Epithelial cell of proximal tubule (primary cell): ENCODE measurements at regions not wholly inside any gene's neighbourhood (a gene's known extent, or its start where the extent isn't known, plus 50 kb on each side); places are given as distances from the start of the nearest gene placed in this dataset.
A peak's percentile ranks its signal among the peaks of the same experiment; 100 is the strongest.
"Not testable (repeated sequence)": the region's sequence is repeated elsewhere in the genome, so short reads cannot be mapped to it uniquely, and the experiment has no call there.

Source experiments
- DNase-seq: peaks from one replicate; pipeline ENCODE4 v3.0.0-alpha.2; 2011; ENCODE audit warnings: low read depth
- H3K4me3 ChIP-seq: 2 replicates; pipeline ENCODE4 v1.5.1; 2011; ENCODE audit warnings: low read depth, mild to moderate bottlenecking, low read length
- TF ChIP-seq, protein P1 (sequence below): conservative IDR thresholded peaks from 2 replicates; pipeline ENCODE4 v1.5.1; 2012; ENCODE audit warnings: low read depth, mild to moderate bottlenecking, low read length

DNA sequence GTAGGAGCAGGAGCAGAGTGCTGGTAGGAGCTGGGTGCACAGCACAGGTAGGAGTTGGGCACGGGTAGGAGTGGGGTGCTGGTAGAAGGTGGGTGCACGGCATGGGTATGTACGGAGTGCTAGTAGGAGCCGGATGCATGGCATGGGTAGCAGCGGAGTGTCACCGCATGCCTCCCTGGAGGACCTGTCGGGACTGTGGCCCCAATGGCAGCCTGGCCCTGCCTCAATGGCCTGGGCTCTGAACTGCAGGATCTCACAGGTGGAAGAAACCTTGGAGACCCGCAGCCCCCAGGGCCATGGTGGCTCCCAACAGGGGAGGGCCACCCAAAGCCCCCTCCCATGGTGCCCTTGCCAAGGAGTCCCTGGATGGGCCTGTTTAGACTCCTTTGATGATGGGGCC, 1146.0 kb downstream of the UQCRFS1 start:
- TF ChIP-seq, protein P1, sequence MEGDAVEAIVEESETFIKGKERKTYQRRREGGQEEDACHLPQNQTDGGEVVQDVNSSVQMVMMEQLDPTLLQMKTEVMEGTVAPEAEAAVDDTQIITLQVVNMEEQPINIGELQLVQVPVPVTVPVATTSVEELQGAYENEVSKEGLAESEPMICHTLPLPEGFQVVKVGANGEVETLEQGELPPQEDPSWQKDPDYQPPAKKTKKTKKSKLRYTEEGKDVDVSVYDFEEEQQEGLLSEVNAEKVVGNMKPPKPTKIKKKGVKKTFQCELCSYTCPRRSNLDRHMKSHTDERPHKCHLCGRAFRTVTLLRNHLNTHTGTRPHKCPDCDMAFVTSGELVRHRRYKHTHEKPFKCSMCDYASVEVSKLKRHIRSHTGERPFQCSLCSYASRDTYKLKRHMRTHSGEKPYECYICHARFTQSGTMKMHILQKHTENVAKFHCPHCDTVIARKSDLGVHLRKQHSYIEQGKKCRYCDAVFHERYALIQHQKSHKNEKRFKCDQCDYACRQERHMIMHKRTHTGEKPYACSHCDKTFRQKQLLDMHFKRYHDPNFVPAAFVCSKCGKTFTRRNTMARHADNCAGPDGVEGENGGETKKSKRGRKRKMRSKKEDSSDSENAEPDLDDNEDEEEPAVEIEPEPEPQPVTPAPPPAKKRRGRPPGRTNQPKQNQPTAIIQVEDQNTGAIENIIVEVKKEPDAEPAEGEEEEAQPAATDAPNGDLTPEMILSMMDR, result no peak
- no peak overlapping the region for H3K4me3 ChIP-seq
- no peak for DNase-seq

GRCh38 chr19:28066161-28066560, 1146.8 kb downstream of the UQCRFS1 start:
- no peak overlapping the region for H3K4me3 ChIP-seq
- TF ChIP-seq, protein P1, result no peak
- DNase-seq, result no peak

- TF ChIP-seq, protein P1, result no peak
- DNase-seq, result peak; percentile 7
- no peak overlapping the region for H3K4me3 ChIP-seq
Measured at GRCh38 chr19:28065026-28065425, 1147.9 kb downstream of the UQCRFS1 start.

DNA sequence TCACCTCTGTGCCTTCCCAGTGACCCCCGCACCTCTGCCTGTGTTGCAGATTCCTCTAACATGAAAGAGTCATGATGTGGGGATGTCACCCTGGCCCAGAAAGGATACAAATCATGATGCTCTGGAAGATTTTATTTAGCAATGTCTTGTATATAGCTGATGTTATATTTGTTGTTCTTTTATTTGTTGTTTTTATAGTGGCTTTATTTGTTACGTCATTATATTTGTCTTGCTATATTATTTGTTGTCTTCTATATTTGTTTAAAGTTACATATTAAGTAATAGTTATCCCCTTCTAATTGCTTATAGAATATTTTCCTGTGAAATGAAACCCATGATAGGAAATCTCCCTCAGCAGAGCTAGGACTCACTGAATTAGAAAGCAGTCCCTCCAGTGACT, 1149.2 kb downstream of the UQCRFS1 start:
- TF ChIP-seq, protein P1, result no peak
- H3K4me3 ChIP-seq, result no peak overlapping the region
- DNase-seq, result no peak

- TF ChIP-seq, protein P1, result no peak
- no peak overlapping the region for H3K4me3 ChIP-seq
- DNase-seq, result no peak
Measured at GRCh38 chr19:28061111-28061510, 1151.8 kb downstream of the UQCRFS1 start.

DNA sequence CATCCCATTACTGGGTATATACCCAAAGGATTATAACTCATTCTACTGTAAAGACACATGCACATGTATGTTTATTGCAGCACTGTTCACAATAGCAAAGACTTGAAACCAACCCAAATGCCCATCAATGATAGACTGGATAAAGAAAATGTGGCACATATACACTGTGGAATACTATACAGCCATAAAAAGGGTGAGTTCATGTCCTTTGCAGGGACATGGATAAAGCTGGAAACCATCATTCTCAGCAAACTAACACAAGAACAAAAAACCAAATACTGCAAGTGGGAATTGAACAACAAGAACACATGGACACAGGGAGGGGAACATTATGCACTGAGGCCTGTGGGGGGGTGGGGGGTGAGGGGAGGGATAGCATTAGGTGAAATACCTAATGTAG, 1155.9 kb downstream of the UQCRFS1 start:
- not testable (repeated sequence) for DNase-seq

DNA sequence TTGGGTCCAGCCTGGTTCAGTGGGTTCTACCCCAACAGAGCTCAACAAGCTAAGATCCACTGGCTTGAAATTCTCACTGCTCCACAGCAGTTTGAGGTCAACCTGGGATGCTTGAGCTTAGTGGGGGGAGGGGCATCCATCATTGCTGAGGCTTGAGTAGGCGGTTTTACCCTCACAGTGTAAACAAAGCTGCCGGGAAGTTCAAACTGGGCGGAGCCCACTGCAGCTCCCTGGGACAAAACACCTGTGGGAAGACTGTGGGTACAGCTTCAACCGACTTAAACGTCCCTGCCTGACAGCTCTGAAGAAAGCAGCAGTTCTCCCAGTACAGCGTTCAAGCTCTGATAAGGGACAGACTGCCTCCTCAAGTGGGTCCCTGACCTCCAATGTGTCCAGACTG, 1161.9 kb downstream of the UQCRFS1 start:
- H3K4me3 ChIP-seq, result no peak overlapping the region
- TF ChIP-seq, protein P1, result no peak
- no peak for DNase-seq

More for the DNA sequence above, 1155.9 kb downstream of the UQCRFS1 start:
- not testable (repeated sequence) for H3K4me3 ChIP-seq

DNA sequence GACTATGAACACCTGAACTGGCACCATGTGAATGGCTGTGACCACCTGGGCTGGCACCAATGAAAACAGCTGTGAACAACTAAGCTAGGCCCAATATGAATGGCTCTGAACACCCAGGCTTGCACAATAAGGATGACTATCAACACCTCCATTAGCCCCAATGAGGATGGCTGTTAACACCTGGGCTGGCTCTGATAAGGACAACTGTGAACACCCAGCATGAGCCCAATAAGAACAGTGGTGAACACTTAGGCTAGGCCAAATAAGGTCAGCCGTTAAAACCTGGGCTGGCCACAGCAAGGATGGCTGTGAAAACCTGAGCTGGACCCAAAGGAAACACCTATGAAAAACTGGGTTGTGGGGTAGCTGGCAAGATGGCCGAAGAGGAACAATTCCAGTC, 1163.1 kb downstream of the UQCRFS1 start:
- TF ChIP-seq, protein P1, result no peak
- no peak overlapping the region for H3K4me3 ChIP-seq
- DNase-seq, result no peak
